Panc1 (cell line): ENCODE measurements at regions not wholly inside any gene's neighbourhood (a gene's known extent, or its start where the extent isn't known, plus 50 kb on each side); places are given as distances from the start of the nearest gene placed in this dataset.

Experiments used
- POLR2AphosphoS5 ChIP-seq: IDR thresholded peaks from 2 replicates; pipeline ENCODE4 v1.6.1; 2012; ENCODE audit warnings: mild to moderate bottlenecking, low read depth, low read length, moderate library complexity
- TCF7L2 ChIP-seq: IDR thresholded peaks from 2 replicates; pipeline ENCODE4 v1.6.1; 2011; ENCODE audit warnings: mild to moderate bottlenecking, low read depth, low read length, inconsistent platforms
- TF ChIP-seq, protein P1 (sequence below), 2 experiments: IDR thresholded peaks; 2 replicates each; pipeline ENCODE4 v1.6.1; 2011 to 2012; ENCODE audit warnings: low read depth in 2 of 2, control low read depth in 1 of 2, low read length in 1 of 2, mild to moderate bottlenecking in 1 of 2, moderate library complexity in 1 of 2; ENCODE audit not compliant: insufficient read depth in 1 of 2
- TF ChIP-seq, protein P2 (sequence below): fragments of 450-650 bp; IDR thresholded peaks from 2 replicates; pipeline ENCODE4 v1.5.1; 2017; ENCODE audit warnings: mild to moderate bottlenecking

DNA sequence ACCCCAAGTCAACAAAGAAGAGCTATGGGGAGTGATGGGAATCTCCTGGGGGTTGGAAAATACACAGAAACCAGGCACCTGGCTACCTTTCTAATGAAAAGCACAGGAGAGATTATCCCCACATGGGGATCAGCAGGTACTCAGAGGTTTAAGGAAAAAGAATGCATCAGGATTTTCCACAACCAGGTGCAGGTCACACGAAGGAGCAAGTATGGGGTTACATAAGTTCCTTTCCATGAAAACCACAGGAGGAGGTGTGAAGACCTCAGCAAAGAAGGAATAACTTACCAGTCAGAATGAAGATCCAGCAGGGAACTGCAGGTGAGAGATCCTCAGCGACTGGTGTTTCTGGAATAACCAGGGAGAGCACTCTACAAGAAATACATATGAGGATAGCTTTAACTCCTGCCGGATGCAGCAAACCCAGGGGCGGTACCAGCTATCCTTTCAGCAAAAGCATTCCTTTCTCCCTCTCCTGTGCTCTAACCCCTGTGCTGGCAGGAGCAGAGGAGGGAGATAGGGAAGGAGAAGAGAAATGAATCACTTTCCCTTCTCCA lies 116.7 kb upstream of the TMEM106B start:
- no peak for TF ChIP-seq POLR2AphosphoS5
- TF ChIP-seq, protein P1, sequence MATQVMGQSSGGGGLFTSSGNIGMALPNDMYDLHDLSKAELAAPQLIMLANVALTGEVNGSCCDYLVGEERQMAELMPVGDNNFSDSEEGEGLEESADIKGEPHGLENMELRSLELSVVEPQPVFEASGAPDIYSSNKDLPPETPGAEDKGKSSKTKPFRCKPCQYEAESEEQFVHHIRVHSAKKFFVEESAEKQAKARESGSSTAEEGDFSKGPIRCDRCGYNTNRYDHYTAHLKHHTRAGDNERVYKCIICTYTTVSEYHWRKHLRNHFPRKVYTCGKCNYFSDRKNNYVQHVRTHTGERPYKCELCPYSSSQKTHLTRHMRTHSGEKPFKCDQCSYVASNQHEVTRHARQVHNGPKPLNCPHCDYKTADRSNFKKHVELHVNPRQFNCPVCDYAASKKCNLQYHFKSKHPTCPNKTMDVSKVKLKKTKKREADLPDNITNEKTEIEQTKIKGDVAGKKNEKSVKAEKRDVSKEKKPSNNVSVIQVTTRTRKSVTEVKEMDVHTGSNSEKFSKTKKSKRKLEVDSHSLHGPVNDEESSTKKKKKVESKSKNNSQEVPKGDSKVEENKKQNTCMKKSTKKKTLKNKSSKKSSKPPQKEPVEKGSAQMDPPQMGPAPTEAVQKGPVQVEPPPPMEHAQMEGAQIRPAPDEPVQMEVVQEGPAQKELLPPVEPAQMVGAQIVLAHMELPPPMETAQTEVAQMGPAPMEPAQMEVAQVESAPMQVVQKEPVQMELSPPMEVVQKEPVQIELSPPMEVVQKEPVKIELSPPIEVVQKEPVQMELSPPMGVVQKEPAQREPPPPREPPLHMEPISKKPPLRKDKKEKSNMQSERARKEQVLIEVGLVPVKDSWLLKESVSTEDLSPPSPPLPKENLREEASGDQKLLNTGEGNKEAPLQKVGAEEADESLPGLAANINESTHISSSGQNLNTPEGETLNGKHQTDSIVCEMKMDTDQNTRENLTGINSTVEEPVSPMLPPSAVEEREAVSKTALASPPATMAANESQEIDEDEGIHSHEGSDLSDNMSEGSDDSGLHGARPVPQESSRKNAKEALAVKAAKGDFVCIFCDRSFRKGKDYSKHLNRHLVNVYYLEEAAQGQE (IDR thresholded peaks at IDR 0.05; ENCODE audit: insufficient read depth in 1 of 2, low read depth in 2 of 2, low read length in 1 of 2): no peak
- TF ChIP-seq, protein P2, sequence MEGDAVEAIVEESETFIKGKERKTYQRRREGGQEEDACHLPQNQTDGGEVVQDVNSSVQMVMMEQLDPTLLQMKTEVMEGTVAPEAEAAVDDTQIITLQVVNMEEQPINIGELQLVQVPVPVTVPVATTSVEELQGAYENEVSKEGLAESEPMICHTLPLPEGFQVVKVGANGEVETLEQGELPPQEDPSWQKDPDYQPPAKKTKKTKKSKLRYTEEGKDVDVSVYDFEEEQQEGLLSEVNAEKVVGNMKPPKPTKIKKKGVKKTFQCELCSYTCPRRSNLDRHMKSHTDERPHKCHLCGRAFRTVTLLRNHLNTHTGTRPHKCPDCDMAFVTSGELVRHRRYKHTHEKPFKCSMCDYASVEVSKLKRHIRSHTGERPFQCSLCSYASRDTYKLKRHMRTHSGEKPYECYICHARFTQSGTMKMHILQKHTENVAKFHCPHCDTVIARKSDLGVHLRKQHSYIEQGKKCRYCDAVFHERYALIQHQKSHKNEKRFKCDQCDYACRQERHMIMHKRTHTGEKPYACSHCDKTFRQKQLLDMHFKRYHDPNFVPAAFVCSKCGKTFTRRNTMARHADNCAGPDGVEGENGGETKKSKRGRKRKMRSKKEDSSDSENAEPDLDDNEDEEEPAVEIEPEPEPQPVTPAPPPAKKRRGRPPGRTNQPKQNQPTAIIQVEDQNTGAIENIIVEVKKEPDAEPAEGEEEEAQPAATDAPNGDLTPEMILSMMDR: no peak
- no peak for TF ChIP-seq TCF7L2
